Panc1 (cell line): ENCODE measurements at regions not wholly inside any gene's neighbourhood (a gene's known extent, or its start where the extent isn't known, plus 50 kb on each side); places are given as distances from the start of the nearest gene placed in this dataset.

Experiments used
- ATAC-seq: fragments of 200-7000 bp; cut with Tn5 transposase; 2 replicates; pipeline ENCODE4 v1.9.1; 2020; ENCODE audit warnings: mild to moderate bottlenecking, moderate library complexity
- BruUV-seq: library from RNA; stranded (reverse); fragments of 400-500 nt; replicated peaks from 2 replicates; lab custom pipeline; 2021; lab: Mats Ljungman, UMichigan
- CTCF ChIA-PET: fragments of 300-600 bp; sonication (Branson Sonifier 250); formaldehyde crosslinking; loops from one replicate; lab custom pipeline; 2022; ENCODE audit warnings: antibody characterized with exemption; lab: Charles Lee
- POLR2A ChIA-PET: fragments of 300-600 bp; sonication (Branson Sonifier 250); formaldehyde crosslinking; loops from one replicate; lab custom pipeline; 2022; ENCODE audit warnings: antibody characterized with exemption; lab: Charles Lee
- DNase-seq: peaks from one replicate; pipeline ENCODE4 v3.0.0-alpha.2; 2010; ENCODE audit warnings: low read depth, low spot score
- H3K27ac ChIP-seq: 2 replicates; pipeline ENCODE4 v1.5.1; 2011; ENCODE audit warnings: mild to moderate bottlenecking, low read length, inconsistent platforms
- H3K27me3 ChIP-seq: fragments of 200-500 bp; sonication (Bioruptor generic); 2 replicates; pipeline ENCODE4 v1.6.0; 2014; ENCODE audit warnings: low read length, inconsistent platforms; ENCODE audit not compliant: control insufficient read depth, insufficient read depth
- H3K36me3 ChIP-seq: fragments of 200-500 bp; sonication (Bioruptor generic); 2 replicates; pipeline ENCODE4 v1.5.1; 2014; ENCODE audit warnings: inconsistent platforms, mild to moderate bottlenecking, low read length, moderate library complexity; ENCODE audit not compliant: control insufficient read depth, insufficient read depth
- H3K4me1 ChIP-seq: 2 replicates; pipeline ENCODE4 v1.5.1; 2011; ENCODE audit warnings: inconsistent platforms, mild to moderate bottlenecking, low read length, moderate library complexity; ENCODE audit not compliant: control insufficient read depth, insufficient read depth
- H3K4me3 ChIP-seq, 2 experiments: 2 replicates each; pipeline ENCODE4 v1.5.1; 2011 to 2012; ENCODE audit warnings: low read depth in 2 of 2, low read length in 2 of 2, mild to moderate bottlenecking in 2 of 2, inconsistent platforms in 1 of 2, moderate library complexity in 1 of 2
- H3K9me3 ChIP-seq: fragments of 200-500 bp; sonication (Bioruptor generic); 2 replicates; pipeline ENCODE4 v1.5.1; 2014; ENCODE audit warnings: low read depth, mild to moderate bottlenecking, inconsistent platforms, low read length, moderate library complexity; ENCODE audit not compliant: control insufficient read depth, insufficient read depth
- POLR2AphosphoS5 ChIP-seq: IDR thresholded peaks from 2 replicates; pipeline ENCODE4 v1.6.1; 2012; ENCODE audit warnings: mild to moderate bottlenecking, low read depth, low read length, moderate library complexity
- SIN3A ChIP-seq: IDR thresholded peaks from 2 replicates; pipeline ENCODE4 v1.6.1; 2012; ENCODE audit warnings: low read depth, mild to moderate bottlenecking, low read length, moderate library complexity, borderline replicate concordance; ENCODE audit not compliant: insufficient read depth
- TCF7L2 ChIP-seq: IDR thresholded peaks from 2 replicates; pipeline ENCODE4 v1.6.1; 2011; ENCODE audit warnings: mild to moderate bottlenecking, low read depth, low read length, inconsistent platforms
- in situ Hi-C: cut with HindIII; loops from 2 replicates; pipeline ENCODE4 v1.10.0; 2016; ENCODE audit warnings: low sequenced_read_pairs, low pct_unique_long_range_greater_than_20kb
- intact Hi-C: fragments of 100-400 bp; cut with micrococcal nuclease; formaldehyde crosslinking; loops from one replicate; pipeline ENCODE4 v1.10.0; 2022; ENCODE audit not compliant: unreplicated experiment
- TF ChIP-seq, protein P1 (sequence below): fragments of 450-650 bp; IDR thresholded peaks from 2 replicates; pipeline ENCODE4 v1.5.1; 2017; ENCODE audit warnings: mild to moderate bottlenecking
- TF ChIP-seq, protein P2 (sequence below), 2 experiments: IDR thresholded peaks; 2 replicates each; pipeline ENCODE4 v1.6.1; 2011 to 2012; ENCODE audit warnings: low read depth in 2 of 2, control low read depth in 1 of 2, low read length in 1 of 2, mild to moderate bottlenecking in 1 of 2, moderate library complexity in 1 of 2; ENCODE audit not compliant: insufficient read depth in 1 of 2

DNA sequence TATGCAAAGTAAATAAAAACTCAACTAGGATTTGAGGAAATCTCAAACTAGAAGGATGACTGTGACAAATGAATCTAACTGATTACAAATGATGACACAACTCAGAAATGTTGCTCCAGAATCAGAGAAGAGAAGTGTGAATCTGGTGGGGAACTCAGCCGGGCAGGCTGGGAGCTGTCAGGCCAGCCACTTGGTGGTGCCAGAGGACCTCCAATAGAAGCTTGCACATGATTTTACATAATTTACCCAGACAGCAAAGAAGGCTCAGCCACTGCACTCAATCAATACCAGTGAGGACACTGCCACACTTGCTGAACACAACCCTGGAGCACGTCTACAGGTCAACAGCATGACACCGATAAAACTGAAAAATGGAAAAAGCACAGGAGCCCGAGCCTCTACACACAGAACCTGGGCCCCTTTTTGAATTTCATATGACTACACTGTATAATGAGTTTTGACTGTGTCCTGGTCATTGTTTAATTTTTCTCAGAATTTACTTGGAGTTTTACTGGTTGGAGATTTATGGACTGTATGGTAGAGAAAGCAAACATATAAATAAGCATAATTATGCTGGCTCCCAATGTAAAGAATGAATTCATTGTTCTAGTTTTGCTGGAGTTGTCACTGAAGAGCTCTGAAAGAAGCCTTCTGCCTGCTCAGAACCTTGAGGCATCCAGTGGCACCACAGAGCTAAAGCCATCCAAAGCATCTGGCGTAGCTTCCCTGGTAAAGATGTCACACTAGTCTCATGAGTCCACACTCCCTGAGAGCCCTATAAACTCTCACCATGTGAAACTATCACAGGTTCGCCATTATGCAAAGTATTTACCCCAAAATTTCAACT lies 296.5 kb downstream of the THBS2 start:
- in situ Hi-C loops (no loop called here), intact Hi-C loops (loop anchor here (5.0 to 10.0 kb wide), 2 partner anchors 368 to 745 kb away; partner anchors contain the start of genes C6orf120 and WDR27)
- TF ChIP-seq, protein P1, sequence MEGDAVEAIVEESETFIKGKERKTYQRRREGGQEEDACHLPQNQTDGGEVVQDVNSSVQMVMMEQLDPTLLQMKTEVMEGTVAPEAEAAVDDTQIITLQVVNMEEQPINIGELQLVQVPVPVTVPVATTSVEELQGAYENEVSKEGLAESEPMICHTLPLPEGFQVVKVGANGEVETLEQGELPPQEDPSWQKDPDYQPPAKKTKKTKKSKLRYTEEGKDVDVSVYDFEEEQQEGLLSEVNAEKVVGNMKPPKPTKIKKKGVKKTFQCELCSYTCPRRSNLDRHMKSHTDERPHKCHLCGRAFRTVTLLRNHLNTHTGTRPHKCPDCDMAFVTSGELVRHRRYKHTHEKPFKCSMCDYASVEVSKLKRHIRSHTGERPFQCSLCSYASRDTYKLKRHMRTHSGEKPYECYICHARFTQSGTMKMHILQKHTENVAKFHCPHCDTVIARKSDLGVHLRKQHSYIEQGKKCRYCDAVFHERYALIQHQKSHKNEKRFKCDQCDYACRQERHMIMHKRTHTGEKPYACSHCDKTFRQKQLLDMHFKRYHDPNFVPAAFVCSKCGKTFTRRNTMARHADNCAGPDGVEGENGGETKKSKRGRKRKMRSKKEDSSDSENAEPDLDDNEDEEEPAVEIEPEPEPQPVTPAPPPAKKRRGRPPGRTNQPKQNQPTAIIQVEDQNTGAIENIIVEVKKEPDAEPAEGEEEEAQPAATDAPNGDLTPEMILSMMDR, result peak; percentile 96
- no peak for TF ChIP-seq TCF7L2
- BruUV-seq, result no TSS peak
- H3K4me3 ChIP-seq, result no peak overlapping the region
- peaks cover 4% of the 10 kb centered on the region for H3K4me1 ChIP-seq
- DNase-seq (peak; percentile 62), ATAC-seq (peak; percentile 98)
- ChIA-PET CTCF (interaction anchor here (0.7 kb wide), 2 partner anchors 370 to 807 kb away, joined by 3 to 5 read pairs; no protein-coding TSS in a partner anchor), POLR2A (no interaction called here)
- no peaks in the 10 kb centered on the region for H3K9me3 ChIP-seq
- H3K27me3 ChIP-seq, result no peaks in the 10 kb centered on the region; the same call in 1 of the 2 replicates
- peak overlapping the region; percentile 8; the same call in 1 of the 2 replicates for H3K27ac ChIP-seq
- H3K36me3 ChIP-seq, result no peaks in the 10 kb centered on the region

DNA sequence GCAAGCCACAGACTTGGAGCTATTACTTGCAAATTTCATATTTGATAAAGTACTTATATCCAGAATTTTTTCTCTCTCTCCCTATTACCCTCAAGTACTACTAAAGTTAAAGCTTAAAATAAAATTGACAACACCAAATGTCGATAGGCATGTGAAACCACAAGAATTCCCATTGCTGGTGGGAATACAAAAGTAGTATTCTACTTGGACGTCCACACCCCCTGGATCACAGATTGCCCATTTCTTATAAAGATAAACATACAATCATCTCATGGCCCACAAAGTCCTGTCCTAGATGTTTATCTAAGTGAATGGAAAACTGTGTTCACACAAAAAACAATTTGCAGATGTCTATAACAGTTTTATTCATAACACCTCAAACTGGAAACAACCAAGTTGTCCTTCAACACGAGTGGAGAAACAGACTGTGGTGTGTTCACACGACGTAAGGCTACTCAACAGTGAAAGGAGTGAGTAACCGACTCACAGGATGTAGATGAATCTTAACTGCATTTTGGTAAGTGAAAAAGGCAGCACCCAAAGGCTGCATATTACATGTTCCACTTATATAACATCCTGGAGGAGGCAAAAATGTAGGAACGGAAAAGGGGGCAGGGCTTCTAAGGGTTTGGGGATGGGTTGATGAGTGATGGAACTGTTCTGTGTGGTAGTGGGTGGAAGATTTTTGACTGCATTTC lies 297.4 kb downstream of the THBS2 start:
- no peaks in the 10 kb centered on the region for H3K36me3 ChIP-seq
- ChIA-PET POLR2A (no interaction called here), CTCF (interaction anchor here (0.7 kb wide), 2 partner anchors 371 to 808 kb away, joined by 3 to 5 read pairs; no protein-coding TSS in a partner anchor)
- H3K4me3 ChIP-seq, result no peak overlapping the region
- intact Hi-C loops, result loop anchor here (5.0 to 10.0 kb wide), 2 partner anchors 369 to 746 kb away; partner anchors contain the start of genes C6orf120 and WDR27
- peak overlapping the region; percentile 5; the same call in 1 of the 2 replicates for H3K27ac ChIP-seq
- DNase-seq (no peak), ATAC-seq (peak; percentile 57; the same call in 1 of the 2 replicates)
- TF ChIP-seq, protein P1, result 0 out of 2 replicates have a peak, but pooled peaks have one; percentile 4
- TF ChIP-seq POLR2AphosphoS5, result no peak
- no peaks in the 10 kb centered on the region; the same call in 1 of the 2 replicates for H3K27me3 ChIP-seq
- H3K9me3 ChIP-seq, result no peaks in the 10 kb centered on the region
- in situ Hi-C loops, result no loop called here
- H3K4me1 ChIP-seq, result peaks cover 4% of the 10 kb centered on the region
- no TSS peak for BruUV-seq

DNA sequence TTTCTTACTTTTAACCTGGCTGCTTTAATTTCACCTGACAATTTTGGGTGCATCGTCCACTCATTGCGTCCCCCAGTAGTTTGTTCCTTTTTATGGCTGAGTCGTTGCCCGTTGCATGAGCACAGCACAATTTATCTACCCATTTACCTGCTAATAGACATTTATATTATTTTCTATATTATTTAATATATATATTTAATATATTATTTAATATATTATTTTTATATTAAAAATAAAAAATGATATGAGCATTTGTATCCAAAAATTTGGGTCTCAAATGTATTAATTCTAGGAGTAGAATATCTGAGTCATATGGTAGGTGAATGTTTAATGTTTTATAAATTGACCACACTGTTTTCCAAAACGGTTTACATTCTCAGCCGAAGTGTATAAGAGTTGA lies 300.2 kb downstream of the THBS2 start:
- no TSS peak for BruUV-seq
- ChIA-PET CTCF (no interaction called here), POLR2A (no interaction called here)
- Histone ChIP-seq H3K4me1 (peaks cover 4% of the 10 kb centered on the region), H3K27ac (no peak overlapping the region), H3K4me3 (no peak overlapping the region), H3K9me3 (no peaks in the 10 kb centered on the region), H3K36me3 (no peaks in the 10 kb centered on the region), H3K27me3 (no peaks in the 10 kb centered on the region; the same call in 1 of the 2 replicates)
- in situ Hi-C loops (no loop called here), intact Hi-C loops (loop anchor here (10.0 kb wide), 1 partner anchor 371 kb away; no protein-coding TSS in a partner anchor)
- DNase-seq (no peak), ATAC-seq (no peak)
- TF ChIP-seq, protein P2, sequence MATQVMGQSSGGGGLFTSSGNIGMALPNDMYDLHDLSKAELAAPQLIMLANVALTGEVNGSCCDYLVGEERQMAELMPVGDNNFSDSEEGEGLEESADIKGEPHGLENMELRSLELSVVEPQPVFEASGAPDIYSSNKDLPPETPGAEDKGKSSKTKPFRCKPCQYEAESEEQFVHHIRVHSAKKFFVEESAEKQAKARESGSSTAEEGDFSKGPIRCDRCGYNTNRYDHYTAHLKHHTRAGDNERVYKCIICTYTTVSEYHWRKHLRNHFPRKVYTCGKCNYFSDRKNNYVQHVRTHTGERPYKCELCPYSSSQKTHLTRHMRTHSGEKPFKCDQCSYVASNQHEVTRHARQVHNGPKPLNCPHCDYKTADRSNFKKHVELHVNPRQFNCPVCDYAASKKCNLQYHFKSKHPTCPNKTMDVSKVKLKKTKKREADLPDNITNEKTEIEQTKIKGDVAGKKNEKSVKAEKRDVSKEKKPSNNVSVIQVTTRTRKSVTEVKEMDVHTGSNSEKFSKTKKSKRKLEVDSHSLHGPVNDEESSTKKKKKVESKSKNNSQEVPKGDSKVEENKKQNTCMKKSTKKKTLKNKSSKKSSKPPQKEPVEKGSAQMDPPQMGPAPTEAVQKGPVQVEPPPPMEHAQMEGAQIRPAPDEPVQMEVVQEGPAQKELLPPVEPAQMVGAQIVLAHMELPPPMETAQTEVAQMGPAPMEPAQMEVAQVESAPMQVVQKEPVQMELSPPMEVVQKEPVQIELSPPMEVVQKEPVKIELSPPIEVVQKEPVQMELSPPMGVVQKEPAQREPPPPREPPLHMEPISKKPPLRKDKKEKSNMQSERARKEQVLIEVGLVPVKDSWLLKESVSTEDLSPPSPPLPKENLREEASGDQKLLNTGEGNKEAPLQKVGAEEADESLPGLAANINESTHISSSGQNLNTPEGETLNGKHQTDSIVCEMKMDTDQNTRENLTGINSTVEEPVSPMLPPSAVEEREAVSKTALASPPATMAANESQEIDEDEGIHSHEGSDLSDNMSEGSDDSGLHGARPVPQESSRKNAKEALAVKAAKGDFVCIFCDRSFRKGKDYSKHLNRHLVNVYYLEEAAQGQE (IDR thresholded peaks at IDR 0.05; ENCODE audit: insufficient read depth in 1 of 2, low read depth in 2 of 2, low read length in 1 of 2), result no peak
- no peak for TF ChIP-seq TCF7L2
- TF ChIP-seq SIN3A, result no peak
- TF ChIP-seq POLR2AphosphoS5, result no peak
- TF ChIP-seq, protein P1, result no peak
